ENCODE measurements at regions not wholly inside any gene's neighbourhood (a gene's known extent, or its start where the extent isn't known, plus 50 kb on each side); places are given as distances from the start of the nearest gene placed in this dataset.

DNA sequence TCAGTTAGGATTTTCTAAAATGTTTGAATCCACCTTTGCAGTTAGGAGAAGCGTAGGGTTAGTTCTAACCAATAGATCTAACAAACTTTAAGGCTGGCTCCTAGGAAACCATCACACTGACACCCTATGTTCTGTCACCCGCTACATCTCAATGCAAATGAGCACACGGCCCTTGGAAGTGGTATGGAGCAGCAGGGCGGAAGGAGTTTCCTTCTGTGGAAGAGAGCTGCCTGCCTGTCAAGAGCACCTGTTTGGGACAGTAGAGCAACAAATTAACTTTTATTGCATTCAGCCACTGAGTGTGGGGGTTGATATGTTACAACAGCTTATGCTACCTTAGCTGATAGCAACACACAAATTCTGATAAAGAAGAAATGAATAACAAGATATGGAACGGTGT, 306.9 kb upstream of the RAB6C start (continued):
- TF ChIP-seq FOXK1 (CRISPR knock-in tag; IDR thresholded peaks at IDR 0.05) (no peak), ATF1 (CRISPR knock-in tag; IDR thresholded peaks at IDR 0.05) (no peak), ZNF219 (CRISPR knock-in tag; IDR thresholded peaks at IDR 0.05; ENCODE audit: borderline replicate concordance) (no peak), HMGA2 (CRISPR knock-in tag; IDR thresholded peaks at IDR 0.05) (no peak), ZNF396 (CRISPR knock-in tag; IDR thresholded peaks at IDR 0.05; ENCODE audit: borderline replicate concordance) (no peak), RORB (CRISPR knock-in tag; IDR thresholded peaks at IDR 0.05) (no peak)
- TF ChIP-seq, protein P1, sequence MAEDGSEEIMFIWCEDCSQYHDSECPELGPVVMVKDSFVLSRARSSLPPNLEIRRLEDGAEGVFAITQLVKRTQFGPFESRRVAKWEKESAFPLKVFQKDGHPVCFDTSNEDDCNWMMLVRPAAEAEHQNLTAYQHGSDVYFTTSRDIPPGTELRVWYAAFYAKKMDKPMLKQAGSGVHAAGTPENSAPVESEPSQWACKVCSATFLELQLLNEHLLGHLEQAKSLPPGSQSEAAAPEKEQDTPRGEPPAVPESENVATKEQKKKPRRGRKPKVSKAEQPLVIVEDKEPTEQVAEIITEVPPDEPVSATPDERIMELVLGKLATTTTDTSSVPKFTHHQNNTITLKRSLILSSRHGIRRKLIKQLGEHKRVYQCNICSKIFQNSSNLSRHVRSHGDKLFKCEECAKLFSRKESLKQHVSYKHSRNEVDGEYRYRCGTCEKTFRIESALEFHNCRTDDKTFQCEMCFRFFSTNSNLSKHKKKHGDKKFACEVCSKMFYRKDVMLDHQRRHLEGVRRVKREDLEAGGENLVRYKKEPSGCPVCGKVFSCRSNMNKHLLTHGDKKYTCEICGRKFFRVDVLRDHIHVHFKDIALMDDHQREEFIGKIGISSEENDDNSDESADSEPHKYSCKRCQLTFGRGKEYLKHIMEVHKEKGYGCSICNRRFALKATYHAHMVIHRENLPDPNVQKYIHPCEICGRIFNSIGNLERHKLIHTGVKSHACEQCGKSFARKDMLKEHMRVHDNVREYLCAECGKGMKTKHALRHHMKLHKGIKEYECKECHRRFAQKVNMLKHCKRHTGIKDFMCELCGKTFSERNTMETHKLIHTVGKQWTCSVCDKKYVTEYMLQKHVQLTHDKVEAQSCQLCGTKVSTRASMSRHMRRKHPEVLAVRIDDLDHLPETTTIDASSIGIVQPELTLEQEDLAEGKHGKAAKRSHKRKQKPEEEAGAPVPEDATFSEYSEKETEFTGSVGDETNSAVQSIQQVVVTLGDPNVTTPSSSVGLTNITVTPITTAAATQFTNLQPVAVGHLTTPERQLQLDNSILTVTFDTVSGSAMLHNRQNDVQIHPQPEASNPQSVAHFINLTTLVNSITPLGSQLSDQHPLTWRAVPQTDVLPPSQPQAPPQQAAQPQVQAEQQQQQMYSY (CRISPR knock-in tag; IDR thresholded peaks at IDR 0.05): no peak
- TF ChIP-seq, protein P2, sequence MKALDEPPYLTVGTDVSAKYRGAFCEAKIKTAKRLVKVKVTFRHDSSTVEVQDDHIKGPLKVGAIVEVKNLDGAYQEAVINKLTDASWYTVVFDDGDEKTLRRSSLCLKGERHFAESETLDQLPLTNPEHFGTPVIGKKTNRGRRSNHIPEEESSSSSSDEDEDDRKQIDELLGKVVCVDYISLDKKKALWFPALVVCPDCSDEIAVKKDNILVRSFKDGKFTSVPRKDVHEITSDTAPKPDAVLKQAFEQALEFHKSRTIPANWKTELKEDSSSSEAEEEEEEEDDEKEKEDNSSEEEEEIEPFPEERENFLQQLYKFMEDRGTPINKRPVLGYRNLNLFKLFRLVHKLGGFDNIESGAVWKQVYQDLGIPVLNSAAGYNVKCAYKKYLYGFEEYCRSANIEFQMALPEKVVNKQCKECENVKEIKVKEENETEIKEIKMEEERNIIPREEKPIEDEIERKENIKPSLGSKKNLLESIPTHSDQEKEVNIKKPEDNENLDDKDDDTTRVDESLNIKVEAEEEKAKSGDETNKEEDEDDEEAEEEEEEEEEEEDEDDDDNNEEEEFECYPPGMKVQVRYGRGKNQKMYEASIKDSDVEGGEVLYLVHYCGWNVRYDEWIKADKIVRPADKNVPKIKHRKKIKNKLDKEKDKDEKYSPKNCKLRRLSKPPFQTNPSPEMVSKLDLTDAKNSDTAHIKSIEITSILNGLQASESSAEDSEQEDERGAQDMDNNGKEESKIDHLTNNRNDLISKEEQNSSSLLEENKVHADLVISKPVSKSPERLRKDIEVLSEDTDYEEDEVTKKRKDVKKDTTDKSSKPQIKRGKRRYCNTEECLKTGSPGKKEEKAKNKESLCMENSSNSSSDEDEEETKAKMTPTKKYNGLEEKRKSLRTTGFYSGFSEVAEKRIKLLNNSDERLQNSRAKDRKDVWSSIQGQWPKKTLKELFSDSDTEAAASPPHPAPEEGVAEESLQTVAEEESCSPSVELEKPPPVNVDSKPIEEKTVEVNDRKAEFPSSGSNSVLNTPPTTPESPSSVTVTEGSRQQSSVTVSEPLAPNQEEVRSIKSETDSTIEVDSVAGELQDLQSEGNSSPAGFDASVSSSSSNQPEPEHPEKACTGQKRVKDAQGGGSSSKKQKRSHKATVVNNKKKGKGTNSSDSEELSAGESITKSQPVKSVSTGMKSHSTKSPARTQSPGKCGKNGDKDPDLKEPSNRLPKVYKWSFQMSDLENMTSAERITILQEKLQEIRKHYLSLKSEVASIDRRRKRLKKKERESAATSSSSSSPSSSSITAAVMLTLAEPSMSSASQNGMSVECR (CRISPR knock-in tag; IDR thresholded peaks at IDR 0.05; ENCODE audit: borderline replicate concordance): no peak
- TF ChIP-seq, protein P3, sequence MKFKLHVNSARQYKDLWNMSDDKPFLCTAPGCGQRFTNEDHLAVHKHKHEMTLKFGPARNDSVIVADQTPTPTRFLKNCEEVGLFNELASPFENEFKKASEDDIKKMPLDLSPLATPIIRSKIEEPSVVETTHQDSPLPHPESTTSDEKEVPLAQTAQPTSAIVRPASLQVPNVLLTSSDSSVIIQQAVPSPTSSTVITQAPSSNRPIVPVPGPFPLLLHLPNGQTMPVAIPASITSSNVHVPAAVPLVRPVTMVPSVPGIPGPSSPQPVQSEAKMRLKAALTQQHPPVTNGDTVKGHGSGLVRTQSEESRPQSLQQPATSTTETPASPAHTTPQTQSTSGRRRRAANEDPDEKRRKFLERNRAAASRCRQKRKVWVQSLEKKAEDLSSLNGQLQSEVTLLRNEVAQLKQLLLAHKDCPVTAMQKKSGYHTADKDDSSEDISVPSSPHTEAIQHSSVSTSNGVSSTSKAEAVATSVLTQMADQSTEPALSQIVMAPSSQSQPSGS (CRISPR knock-in tag; IDR thresholded peaks at IDR 0.05; ENCODE audit: borderline replicate concordance, low read depth): no peak

DNA sequence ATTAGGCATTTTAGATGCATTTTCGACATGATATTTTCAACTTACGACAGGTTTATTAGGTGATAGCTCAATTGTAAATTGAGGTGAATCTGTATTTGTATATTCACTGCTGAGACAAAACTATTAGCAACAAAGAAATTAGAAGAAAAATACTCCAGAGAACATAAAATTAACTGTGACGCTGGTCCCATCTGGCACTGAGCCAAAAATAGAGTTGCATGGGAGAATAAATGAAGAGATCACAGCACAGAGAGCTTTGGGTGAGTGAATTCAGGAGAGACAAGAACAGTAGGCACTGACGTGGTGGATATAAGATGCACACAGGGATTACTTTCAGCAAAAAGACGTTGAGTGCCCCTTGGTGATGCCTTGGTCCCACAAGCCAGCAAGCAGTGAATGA, 306.2 kb upstream of the RAB6C start:
- ATAC-seq (no peak), DNase-seq (ENCODE audit: low spot score) (no peak)
- CTCF ChIA-PET: no interaction called here
- TF ChIP-seq, protein P4, sequence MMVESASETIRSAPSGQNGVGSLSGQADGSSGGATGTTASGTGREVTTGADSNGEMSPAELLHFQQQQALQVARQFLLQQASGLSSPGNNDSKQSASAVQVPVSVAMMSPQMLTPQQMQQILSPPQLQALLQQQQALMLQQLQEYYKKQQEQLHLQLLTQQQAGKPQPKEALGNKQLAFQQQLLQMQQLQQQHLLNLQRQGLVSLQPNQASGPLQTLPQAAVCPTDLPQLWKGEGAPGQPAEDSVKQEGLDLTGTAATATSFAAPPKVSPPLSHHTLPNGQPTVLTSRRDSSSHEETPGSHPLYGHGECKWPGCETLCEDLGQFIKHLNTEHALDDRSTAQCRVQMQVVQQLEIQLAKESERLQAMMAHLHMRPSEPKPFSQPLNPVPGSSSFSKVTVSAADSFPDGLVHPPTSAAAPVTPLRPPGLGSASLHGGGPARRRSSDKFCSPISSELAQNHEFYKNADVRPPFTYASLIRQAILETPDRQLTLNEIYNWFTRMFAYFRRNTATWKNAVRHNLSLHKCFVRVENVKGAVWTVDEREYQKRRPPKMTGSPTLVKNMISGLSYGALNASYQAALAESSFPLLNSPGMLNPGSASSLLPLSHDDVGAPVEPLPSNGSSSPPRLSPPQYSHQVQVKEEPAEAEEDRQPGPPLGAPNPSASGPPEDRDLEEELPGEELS (CRISPR knock-in tag; IDR thresholded peaks at IDR 0.05): no peak
- TF ChIP-seq, protein P3 (CRISPR knock-in tag; IDR thresholded peaks at IDR 0.05; ENCODE audit: borderline replicate concordance, low read depth): no peak
- TF ChIP-seq IRF2 (CRISPR knock-in tag; IDR thresholded peaks at IDR 0.05; ENCODE audit: borderline replicate concordance, low read depth) (no peak), NR3C1 (CRISPR knock-in tag; conservative IDR thresholded peaks at IDR 0.05; ENCODE audit: low read depth) (no peak), ATF1 (CRISPR knock-in tag; IDR thresholded peaks at IDR 0.05) (no peak), RELA (CRISPR knock-in tag; IDR thresholded peaks at IDR 0.05; ENCODE audit: borderline replicate concordance) (no peak), GTF2I (CRISPR knock-in tag; conservative IDR thresholded peaks at IDR 0.05) (no peak), PRRX2 (CRISPR knock-in tag; IDR thresholded peaks at IDR 0.05) (no peak), SMAD3 (CRISPR knock-in tag; IDR thresholded peaks at IDR 0.05; ENCODE audit: borderline replicate concordance) (no peak)
- TF ChIP-seq, protein P5, sequence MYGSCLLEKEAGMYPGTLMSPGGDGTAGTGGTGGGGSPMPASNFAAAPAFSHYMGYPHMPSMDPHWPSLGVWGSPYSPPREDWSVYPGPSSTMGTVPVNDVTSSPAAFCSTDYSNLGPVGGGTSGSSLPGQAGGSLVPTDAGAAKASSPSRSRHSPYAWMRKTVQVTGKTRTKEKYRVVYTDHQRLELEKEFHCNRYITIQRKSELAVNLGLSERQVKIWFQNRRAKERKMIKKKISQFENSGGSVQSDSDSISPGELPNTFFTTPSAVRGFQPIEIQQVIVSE (CRISPR knock-in tag; IDR thresholded peaks at IDR 0.05; ENCODE audit: borderline replicate concordance): no peak
- TF ChIP-seq, protein P6, sequence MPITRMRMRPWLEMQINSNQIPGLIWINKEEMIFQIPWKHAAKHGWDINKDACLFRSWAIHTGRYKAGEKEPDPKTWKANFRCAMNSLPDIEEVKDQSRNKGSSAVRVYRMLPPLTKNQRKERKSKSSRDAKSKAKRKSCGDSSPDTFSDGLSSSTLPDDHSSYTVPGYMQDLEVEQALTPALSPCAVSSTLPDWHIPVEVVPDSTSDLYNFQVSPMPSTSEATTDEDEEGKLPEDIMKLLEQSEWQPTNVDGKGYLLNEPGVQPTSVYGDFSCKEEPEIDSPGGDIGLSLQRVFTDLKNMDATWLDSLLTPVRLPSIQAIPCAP (CRISPR knock-in tag; IDR thresholded peaks at IDR 0.05): no peak
- TF ChIP-seq, protein P7, sequence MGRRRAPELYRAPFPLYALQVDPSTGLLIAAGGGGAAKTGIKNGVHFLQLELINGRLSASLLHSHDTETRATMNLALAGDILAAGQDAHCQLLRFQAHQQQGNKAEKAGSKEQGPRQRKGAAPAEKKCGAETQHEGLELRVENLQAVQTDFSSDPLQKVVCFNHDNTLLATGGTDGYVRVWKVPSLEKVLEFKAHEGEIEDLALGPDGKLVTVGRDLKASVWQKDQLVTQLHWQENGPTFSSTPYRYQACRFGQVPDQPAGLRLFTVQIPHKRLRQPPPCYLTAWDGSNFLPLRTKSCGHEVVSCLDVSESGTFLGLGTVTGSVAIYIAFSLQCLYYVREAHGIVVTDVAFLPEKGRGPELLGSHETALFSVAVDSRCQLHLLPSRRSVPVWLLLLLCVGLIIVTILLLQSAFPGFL (CRISPR knock-in tag; IDR thresholded peaks at IDR 0.05; ENCODE audit: borderline replicate concordance): no peak
- Mint-ChIP-seq H3K9me3 (no peaks in the 10 kb centered on the region), H3K27me3 (ENCODE audit: low read depth) (no peaks in the 10 kb centered on the region; the same call in 1 of the 2 replicates), H3K36me3 (no peaks in the 10 kb centered on the region), H3K27ac (no peak overlapping the region), H3K4me3 (no peak overlapping the region), H3K4me1 (peaks cover 17% of the 10 kb centered on the region)
- POLR2A ChIA-PET: no interaction called here
